ENCODE measurements at regions not wholly inside any gene's neighbourhood (a gene's known extent, or its start where the extent isn't known, plus 50 kb on each side); places are given as distances from the start of the nearest gene placed in this dataset.

DNA sequence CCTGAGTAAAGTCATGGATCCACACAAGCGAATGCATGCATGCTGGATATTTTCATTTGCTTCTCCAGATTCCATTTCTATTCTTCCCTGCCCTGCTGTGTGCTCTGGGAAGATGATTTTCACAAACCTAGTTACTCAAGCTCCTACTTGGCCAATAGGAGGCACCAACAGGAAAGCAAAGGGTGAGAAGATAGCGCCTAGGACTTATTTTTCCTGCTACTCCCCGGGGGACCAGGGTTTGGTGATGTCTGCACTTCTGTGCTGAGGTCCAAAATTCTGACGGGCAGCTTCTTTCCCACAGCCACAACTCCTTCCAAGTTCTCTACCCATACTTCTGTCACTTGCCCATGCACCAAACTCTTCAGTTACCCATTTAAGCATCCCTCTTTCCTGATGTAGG, 509.3 kb upstream of the TENM4 start:
- TF ChIP-seq, protein P1, sequence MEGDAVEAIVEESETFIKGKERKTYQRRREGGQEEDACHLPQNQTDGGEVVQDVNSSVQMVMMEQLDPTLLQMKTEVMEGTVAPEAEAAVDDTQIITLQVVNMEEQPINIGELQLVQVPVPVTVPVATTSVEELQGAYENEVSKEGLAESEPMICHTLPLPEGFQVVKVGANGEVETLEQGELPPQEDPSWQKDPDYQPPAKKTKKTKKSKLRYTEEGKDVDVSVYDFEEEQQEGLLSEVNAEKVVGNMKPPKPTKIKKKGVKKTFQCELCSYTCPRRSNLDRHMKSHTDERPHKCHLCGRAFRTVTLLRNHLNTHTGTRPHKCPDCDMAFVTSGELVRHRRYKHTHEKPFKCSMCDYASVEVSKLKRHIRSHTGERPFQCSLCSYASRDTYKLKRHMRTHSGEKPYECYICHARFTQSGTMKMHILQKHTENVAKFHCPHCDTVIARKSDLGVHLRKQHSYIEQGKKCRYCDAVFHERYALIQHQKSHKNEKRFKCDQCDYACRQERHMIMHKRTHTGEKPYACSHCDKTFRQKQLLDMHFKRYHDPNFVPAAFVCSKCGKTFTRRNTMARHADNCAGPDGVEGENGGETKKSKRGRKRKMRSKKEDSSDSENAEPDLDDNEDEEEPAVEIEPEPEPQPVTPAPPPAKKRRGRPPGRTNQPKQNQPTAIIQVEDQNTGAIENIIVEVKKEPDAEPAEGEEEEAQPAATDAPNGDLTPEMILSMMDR (conservative IDR thresholded peaks at IDR 0.05; ENCODE audit: low read depth, low read length): no peak
- TF ChIP-seq EZH2 (IDR thresholded peaks at IDR 0.05; ENCODE audit: low read length, unreplicated experiment): no peak
- no peak for TF ChIP-seq EZH2phosphoT487 (IDR thresholded peaks at IDR 0.05; ENCODE audit: borderline replicate concordance, low read length)

All from PC-3 (cell line).